ENCODE measurements at regions not wholly inside any gene's neighbourhood (a gene's known extent, or its start where the extent isn't known, plus 50 kb on each side); places are given as distances from the start of the nearest gene placed in this dataset.

DNA sequence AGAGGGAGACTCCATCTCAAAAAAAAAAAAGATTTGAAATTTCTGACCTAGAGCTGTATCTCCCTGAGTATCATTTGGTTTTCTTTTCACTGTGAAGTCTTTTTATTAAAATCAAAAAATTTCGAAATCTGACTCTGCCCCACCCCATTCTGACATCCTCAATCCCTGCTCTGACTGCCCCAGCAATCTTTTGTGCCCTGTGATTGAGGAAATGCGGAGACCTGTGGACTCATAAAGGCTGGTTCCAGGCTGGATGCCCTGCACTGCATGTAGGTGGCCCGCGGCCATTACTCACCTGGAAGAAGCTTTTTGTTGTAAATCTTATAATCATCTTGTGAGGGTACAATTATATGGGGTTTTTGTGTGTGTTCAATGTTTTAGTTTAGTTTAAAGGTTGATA is 147.3 kb upstream of the SEMA6D start:
- TF ChIP-seq, protein P1, sequence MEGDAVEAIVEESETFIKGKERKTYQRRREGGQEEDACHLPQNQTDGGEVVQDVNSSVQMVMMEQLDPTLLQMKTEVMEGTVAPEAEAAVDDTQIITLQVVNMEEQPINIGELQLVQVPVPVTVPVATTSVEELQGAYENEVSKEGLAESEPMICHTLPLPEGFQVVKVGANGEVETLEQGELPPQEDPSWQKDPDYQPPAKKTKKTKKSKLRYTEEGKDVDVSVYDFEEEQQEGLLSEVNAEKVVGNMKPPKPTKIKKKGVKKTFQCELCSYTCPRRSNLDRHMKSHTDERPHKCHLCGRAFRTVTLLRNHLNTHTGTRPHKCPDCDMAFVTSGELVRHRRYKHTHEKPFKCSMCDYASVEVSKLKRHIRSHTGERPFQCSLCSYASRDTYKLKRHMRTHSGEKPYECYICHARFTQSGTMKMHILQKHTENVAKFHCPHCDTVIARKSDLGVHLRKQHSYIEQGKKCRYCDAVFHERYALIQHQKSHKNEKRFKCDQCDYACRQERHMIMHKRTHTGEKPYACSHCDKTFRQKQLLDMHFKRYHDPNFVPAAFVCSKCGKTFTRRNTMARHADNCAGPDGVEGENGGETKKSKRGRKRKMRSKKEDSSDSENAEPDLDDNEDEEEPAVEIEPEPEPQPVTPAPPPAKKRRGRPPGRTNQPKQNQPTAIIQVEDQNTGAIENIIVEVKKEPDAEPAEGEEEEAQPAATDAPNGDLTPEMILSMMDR (IDR thresholded peaks at IDR 0.05; ENCODE audit: low read depth, low read length, poor library complexity, severe bottlenecking), result no peak
- no peak for TF ChIP-seq EZH2phosphoT487 (IDR thresholded peaks at IDR 0.05; ENCODE audit: borderline replicate concordance, low read length)
